NCI-H1092 treated with DMSO at 0.1 percent for 48 hours (cell line): ENCODE measurements at regions not wholly inside any gene's neighbourhood (a gene's known extent, or its start where the extent isn't known, plus 50 kb on each side); places are given as distances from the start of the nearest gene placed in this dataset.

ENCODE experiments used
- DNase-seq: peaks from one replicate; lab custom pipeline; 2025; lab: John Stamatoyannopoulos, UW

GRCh38 chr3:139281096-139281495, 62.7 kb upstream of the MRPS22 start:
- DNase-seq = no peak

DNA sequence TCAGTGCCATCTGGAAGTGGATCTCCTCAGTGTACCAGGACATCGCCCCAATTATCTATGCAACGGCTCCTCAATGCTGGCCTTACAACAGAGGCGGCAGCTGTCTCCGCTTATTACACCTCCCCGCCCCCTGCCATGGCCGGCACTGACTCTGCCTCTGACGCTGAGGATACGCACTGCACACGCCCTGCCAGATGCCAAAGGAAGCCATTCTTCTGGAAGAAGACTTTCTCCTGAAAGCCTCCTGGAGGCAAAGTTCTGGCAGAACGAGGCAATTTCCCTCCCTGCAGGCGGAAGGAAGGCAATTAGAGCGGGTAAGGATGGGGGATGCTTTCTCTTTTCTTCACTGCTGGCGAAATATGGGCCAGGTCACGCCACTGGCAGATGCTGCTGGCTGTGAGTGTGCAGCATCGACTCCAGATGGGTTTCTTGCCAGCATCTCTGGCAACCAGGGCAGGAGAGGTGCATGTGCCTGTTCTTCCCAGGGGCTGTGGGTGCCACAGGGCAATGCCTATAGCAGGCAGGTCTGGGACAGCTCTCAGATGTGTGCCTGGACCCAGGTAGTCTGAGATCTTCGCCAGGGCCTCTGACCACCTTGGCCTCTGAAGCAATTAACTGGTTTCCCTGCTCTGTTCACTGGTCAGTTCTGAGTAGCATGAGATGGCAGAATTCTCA, 62.2 kb upstream of the MRPS22 start:
- no peak for DNase-seq

- DNase-seq = no peak
These were observed 60.5 kb upstream of the MRPS22 start for GRCh38 chr3:139283301-139283700.

GRCh38 chr3:139284221-139284620, 59.6 kb upstream of the MRPS22 start:
- DNase-seq = no peak

GRCh38 chr3:139285691-139286090, 58.1 kb upstream of the MRPS22 start:
- no peak for DNase-seq

DNA sequence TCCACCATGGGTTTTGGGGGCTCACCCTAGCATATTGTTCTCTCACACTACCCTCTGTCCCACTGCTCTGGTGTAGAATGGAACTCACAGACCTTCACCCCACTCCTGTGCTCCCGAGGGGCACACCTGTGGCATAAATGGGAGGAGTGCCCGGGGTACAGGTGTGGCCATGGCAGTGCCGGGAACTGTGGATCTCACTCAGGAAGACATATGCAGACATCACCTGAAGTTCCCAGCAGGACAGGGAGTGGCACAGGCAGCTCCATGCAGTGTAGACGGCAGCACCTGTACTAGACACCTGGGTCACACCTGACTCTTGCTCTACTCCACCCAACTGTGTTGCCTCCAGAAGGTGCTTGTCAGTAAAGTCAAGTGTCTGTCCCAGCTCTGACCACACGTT, 57.6 kb upstream of the MRPS22 start:
- DNase-seq = no peak

DNA sequence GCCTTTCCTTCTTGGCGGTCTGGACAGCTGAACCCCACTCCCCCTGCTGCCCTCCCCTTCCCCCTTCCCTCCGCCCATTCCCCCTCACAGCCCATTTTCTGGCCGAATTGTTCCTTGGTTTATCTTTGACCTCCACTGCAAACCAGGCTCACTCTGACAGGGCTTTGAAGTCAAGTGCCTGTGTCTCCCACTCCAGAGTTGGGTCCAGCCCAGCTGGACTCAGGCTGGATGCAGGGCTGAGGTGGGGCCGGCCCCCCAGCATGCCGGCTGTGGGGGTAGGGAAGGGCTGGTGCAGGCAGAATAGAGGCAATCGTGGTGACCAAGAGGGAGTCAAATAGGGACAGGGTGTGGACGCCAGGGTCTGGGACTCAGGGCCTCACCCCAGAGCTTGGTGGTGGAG, 57.0 kb upstream of the MRPS22 start:
- no peak for DNase-seq

- DNase-seq = no peak
These were observed 56.3 kb upstream of the MRPS22 start for GRCh38 chr3:139287557-139287956.

GRCh38 chr3:139288266-139288821, 55.5 kb upstream of the MRPS22 start:
- DNase-seq = no peak

- DNase-seq = no peak
These were observed 53.8 kb upstream of the MRPS22 start for GRCh38 chr3:139289860-139290524.

- no peak for DNase-seq
These were observed 52.4 kb upstream of the MRPS22 start for GRCh38 chr3:139291276-139292051.

DNA sequence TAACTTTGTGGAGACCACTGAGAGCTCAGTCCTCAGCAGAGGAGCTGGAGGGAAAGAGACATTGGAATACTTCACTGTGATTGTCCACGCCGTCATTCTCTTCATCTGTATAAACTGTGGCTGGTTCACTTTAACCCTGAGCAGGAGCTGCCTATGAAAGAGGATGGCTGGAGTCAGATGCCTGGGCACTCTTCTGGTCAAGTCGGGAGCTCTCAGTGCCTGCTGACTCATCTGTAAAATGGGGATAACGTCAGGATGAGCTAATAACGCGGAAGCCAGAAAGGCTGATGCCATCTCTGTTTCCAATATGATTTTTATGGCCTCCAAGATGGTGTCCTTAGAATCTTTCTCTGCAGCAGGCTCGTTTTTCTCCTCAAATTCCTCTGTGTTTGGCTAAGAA, 51.6 kb upstream of the MRPS22 start:
- no peak for DNase-seq

DNA sequence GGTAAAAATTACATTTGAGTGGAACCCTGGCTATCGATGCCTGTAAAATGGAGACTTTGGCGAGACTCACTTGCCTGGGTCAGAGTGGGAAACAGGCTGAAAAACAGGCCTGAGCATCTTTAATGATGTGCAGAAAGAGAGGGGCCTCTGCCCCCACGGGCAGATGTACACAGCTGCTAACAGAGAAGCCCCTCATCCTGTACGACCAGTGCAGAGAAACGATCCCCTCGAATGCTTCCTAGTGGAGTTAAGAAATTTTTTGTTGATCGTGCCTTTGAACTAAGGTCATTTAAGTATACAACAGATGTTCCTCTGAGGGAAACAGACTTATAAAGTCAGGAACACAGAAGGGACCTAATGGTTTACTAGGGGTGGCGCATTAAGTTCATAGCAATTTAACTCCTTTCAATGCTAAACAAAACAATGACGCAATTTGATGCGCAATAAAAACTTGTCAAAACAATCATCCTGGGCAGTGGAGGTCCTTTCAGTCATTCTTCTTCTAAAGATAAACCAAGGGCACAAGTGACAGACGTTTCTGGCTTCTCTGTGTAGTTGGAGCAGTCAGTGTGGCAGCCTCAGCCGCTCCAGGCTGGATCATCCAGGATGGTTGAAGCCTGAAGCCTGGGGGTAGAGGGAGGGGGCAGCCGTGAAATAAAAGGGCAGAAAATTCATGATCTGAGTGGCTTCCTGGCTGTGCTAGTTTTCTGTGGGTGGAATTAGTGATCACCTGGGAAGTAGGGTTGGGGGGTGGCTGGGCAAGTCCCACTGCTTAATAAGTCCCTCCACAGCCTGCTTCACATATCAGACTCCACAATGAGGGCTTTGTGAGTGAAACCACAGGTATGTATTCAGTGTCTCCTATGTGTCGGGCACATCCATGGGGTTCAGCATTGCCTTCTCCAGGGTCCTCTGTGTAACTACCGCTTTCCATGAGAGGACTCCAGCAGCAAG, 50.8 kb upstream of the MRPS22 start:
- no peak for DNase-seq

DNA sequence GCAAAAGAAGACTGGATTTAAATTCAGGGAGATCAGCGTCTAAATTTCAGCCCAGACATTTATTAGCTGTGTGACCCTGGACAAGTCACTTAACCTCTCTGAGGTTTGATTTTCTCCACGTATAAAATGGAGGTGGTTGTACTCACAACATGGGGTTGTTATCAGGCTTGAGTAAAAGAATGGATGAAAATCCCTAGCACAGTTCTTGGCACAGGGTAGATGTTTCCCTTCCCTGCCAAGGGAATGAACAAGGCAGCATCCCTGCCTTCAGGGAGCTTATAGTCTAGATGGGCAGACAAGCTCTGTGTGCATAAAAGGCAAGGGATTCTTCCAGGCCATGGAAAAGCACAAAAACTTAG, 50.2 kb upstream of the MRPS22 start:
- DNase-seq = no peak
